ENCODE measurements at regions not wholly inside any gene's neighbourhood (a gene's known extent, or its start where the extent isn't known, plus 50 kb on each side); places are given as distances from the start of the nearest gene placed in this dataset.

DNA sequence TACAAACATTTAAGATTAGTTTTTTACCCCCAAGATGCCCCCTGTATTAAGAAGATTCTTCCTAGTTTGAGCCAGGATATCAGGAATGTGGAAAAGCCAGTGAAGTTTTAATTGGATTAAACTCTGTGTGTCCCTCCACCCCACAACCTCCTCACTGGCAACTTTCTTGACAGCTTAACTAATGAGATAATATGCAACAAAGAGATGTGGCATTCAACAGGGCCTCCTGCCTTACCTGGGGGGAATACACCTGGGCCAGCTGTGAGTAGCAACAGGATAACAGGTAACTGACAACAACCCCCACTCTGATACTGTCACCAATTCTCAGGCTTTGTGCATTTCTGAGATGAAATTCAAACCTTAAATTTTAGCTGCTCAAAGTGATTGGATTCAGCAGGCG lies 512.3 kb downstream of the TFAP2B start:
- Histone ChIP-seq H3K27ac (ENCODE audit: extremely low read depth, low read depth, low read length) (no peak overlapping the region), H3K9me3 (ENCODE audit: control insufficient read depth, insufficient read depth, low read depth, low read length) (no peaks in the 10 kb centered on the region), H3K4me3 (ENCODE audit: low read depth, low read length) (no peak overlapping the region), H3K4me1 (ENCODE audit: control insufficient read depth, insufficient read depth, low read length) (no peaks in the 10 kb centered on the region), H3K36me3 (ENCODE audit: control insufficient read depth in 2 of 2, insufficient read depth in 1 of 2, low read length in 2 of 2) (no peaks in the 10 kb centered on the region)
- CTCF ChIA-PET = no interaction called here
- POLR2A ChIA-PET = no interaction called here
- TF ChIP-seq ZNF610 (tag by site-specific recombination; IDR thresholded peaks at IDR 0.05; ENCODE audit: borderline replicate concordance) (no peak), ZNF37A (tag by site-specific recombination; IDR thresholded peaks at IDR 0.05) (no peak), HOXC10 (CRISPR knock-in tag; IDR thresholded peaks at IDR 0.05) (no peak), HOXD13 (CRISPR knock-in tag; IDR thresholded peaks at IDR 0.05; ENCODE audit: borderline replicate concordance) (no peak), ZNF626 (tag by site-specific recombination; IDR thresholded peaks at IDR 0.05) (no peak), KLF8 (tag by site-specific recombination; IDR thresholded peaks at IDR 0.05) (no peak), ZNF747 (tag by site-specific recombination; IDR thresholded peaks at IDR 0.05) (no peak), ZNF654 (tag by site-specific recombination; IDR thresholded peaks at IDR 0.05; ENCODE audit: low read depth) (no peak), ZNF184 (tag by site-specific recombination; IDR thresholded peaks at IDR 0.05) (no peak)
- TF ChIP-seq, protein P1, sequence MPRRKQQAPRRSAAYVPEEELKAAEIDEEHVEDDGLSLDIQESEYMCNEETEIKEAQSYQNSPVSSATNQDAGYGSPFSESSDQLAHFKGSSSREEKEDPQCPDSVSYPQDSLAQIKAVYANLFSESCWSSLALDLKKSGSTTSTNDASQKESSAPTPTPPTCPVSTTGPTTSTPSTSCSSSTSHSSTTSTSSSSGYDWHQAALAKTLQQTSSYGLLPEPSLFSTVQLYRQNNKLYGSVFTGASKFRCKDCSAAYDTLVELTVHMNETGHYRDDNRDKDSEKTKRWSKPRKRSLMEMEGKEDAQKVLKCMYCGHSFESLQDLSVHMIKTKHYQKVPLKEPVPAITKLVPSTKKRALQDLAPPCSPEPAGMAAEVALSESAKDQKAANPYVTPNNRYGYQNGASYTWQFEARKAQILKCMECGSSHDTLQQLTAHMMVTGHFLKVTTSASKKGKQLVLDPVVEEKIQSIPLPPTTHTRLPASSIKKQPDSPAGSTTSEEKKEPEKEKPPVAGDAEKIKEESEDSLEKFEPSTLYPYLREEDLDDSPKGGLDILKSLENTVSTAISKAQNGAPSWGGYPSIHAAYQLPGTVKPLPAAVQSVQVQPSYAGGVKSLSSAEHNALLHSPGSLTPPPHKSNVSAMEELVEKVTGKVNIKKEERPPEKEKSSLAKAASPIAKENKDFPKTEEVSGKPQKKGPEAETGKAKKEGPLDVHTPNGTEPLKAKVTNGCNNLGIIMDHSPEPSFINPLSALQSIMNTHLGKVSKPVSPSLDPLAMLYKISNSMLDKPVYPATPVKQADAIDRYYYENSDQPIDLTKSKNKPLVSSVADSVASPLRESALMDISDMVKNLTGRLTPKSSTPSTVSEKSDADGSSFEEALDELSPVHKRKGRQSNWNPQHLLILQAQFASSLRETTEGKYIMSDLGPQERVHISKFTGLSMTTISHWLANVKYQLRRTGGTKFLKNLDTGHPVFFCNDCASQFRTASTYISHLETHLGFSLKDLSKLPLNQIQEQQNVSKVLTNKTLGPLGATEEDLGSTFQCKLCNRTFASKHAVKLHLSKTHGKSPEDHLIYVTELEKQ (tag by site-specific recombination; IDR thresholded peaks at IDR 0.05; ENCODE audit: borderline replicate concordance) = no peak

- H3K27ac ChIP-seq (ENCODE audit: extremely low read depth, low read depth, low read length) = no peak overlapping the region
- CTCF ChIA-PET = interaction anchor here (0.7 to 1.0 kb wide), 2 partner anchors 59 to 490 kb away, joined by 3 to 4 read pairs; no protein-coding TSS in a partner anchor
- POLR2A ChIA-PET = no interaction called here
- H3K36me3 ChIP-seq (ENCODE audit: control insufficient read depth in 2 of 2, insufficient read depth in 1 of 2, low read length in 2 of 2) = no peaks in the 10 kb centered on the region
- TF ChIP-seq ZBTB44 (tag by site-specific recombination; IDR thresholded peaks at IDR 0.05) (no peak), ZNF747 (tag by site-specific recombination; IDR thresholded peaks at IDR 0.05) (no peak), HOXA7 (CRISPR knock-in tag; IDR thresholded peaks at IDR 0.05; ENCODE audit: borderline replicate concordance) (no peak), SCRT1 (tag by site-specific recombination; IDR thresholded peaks at IDR 0.05; ENCODE audit: borderline replicate concordance) (no peak), ZNF391 (tag by site-specific recombination; IDR thresholded peaks at IDR 0.05; ENCODE audit: borderline replicate concordance, low read depth) (no peak)
- TF ChIP-seq, protein P2, sequence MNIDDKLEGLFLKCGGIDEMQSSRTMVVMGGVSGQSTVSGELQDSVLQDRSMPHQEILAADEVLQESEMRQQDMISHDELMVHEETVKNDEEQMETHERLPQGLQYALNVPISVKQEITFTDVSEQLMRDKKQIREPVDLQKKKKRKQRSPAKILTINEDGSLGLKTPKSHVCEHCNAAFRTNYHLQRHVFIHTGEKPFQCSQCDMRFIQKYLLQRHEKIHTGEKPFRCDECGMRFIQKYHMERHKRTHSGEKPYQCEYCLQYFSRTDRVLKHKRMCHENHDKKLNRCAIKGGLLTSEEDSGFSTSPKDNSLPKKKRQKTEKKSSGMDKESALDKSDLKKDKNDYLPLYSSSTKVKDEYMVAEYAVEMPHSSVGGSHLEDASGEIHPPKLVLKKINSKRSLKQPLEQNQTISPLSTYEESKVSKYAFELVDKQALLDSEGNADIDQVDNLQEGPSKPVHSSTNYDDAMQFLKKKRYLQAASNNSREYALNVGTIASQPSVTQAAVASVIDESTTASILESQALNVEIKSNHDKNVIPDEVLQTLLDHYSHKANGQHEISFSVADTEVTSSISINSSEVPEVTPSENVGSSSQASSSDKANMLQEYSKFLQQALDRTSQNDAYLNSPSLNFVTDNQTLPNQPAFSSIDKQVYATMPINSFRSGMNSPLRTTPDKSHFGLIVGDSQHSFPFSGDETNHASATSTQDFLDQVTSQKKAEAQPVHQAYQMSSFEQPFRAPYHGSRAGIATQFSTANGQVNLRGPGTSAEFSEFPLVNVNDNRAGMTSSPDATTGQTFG (tag by site-specific recombination; IDR thresholded peaks at IDR 0.05; ENCODE audit: borderline replicate concordance) = no peak
- H3K9me3 ChIP-seq (ENCODE audit: control insufficient read depth, insufficient read depth, low read depth, low read length) = no peaks in the 10 kb centered on the region
- no peaks in the 10 kb centered on the region for H3K4me1 ChIP-seq (ENCODE audit: control insufficient read depth, insufficient read depth, low read length)
- H3K4me3 ChIP-seq (ENCODE audit: low read depth, low read length) = no peak overlapping the region
These were observed 516.9 kb downstream of the TFAP2B start for GRCh38 chr6:51335543-51335942.

DNA sequence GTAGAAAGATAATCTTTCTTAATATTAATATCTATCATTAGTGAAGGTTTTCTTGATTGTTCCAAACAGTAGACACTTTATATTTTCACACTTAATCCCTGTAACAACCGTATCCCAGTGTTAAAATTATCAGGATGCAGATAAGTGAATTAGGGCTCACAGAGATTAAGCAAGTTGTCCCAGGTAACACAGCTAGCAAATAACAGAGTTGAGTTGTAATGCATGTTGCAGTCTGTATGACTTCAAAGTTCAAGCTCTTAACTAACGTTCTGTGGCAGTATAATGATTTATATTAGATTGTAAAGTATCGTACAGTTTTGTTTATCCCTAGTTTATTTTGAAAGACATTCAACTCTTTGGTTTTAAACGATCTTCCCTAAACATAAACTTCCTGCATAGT lies 517.5 kb downstream of the TFAP2B start:
- no peaks in the 10 kb centered on the region for H3K9me3 ChIP-seq (ENCODE audit: control insufficient read depth, insufficient read depth, low read depth, low read length)
- no peak overlapping the region for H3K4me3 ChIP-seq (ENCODE audit: low read depth, low read length)
- H3K27ac ChIP-seq (ENCODE audit: extremely low read depth, low read depth, low read length) = no peak overlapping the region
- POLR2A ChIA-PET = no interaction called here
- CTCF ChIA-PET = no interaction called here
- H3K36me3 ChIP-seq (ENCODE audit: control insufficient read depth in 2 of 2, insufficient read depth in 1 of 2, low read length in 2 of 2) = no peaks in the 10 kb centered on the region
- H3K4me1 ChIP-seq (ENCODE audit: control insufficient read depth, insufficient read depth, low read length) = no peaks in the 10 kb centered on the region
- TF ChIP-seq ZNF701 (tag by site-specific recombination; IDR thresholded peaks at IDR 0.05) (no peak), ZNF514 (tag by site-specific recombination; IDR thresholded peaks at IDR 0.05) (no peak), TRIM28 (IDR thresholded peaks at IDR 0.05; ENCODE audit: borderline replicate concordance, low read length) (no peak), ZNF558 (tag by site-specific recombination; IDR thresholded peaks at IDR 0.05) (no peak)
- TF ChIP-seq, protein P3, sequence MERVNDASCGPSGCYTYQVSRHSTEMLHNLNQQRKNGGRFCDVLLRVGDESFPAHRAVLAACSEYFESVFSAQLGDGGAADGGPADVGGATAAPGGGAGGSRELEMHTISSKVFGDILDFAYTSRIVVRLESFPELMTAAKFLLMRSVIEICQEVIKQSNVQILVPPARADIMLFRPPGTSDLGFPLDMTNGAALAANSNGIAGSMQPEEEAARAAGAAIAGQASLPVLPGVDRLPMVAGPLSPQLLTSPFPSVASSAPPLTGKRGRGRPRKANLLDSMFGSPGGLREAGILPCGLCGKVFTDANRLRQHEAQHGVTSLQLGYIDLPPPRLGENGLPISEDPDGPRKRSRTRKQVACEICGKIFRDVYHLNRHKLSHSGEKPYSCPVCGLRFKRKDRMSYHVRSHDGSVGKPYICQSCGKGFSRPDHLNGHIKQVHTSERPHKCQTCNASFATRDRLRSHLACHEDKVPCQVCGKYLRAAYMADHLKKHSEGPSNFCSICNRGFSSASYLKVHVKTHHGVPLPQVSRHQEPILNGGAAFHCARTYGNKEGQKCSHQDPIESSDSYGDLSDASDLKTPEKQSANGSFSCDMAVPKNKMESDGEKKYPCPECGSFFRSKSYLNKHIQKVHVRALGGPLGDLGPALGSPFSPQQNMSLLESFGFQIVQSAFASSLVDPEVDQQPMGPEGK (tag by site-specific recombination; IDR thresholded peaks at IDR 0.05) = no peak
- TF ChIP-seq, protein P2 (tag by site-specific recombination; IDR thresholded peaks at IDR 0.05; ENCODE audit: borderline replicate concordance) = no peak

Measured in HEK293 (cell line).